GM18505 (cell line): ENCODE measurements at regions not wholly inside any gene's neighbourhood (a gene's known extent, or its start where the extent isn't known, plus 50 kb on each side); places are given as distances from the start of the nearest gene placed in this dataset.
"Not testable (repeated sequence)": the region's sequence is repeated elsewhere in the genome, so short reads cannot be mapped to it uniquely, and the experiment has no call there.

Experiments used
- ATAC-seq: cut with Tn5 transposase; IDR thresholded peaks from one replicate; pipeline ENCODE4 v1.9.1; 2021; ENCODE audit not compliant: unreplicated experiment
- POLR2A ChIP-seq: IDR thresholded peaks from 4 replicates; pipeline ENCODE4 v1.6.1; 2011; ENCODE audit warnings: borderline replicate concordance; ENCODE audit not compliant: insufficient read depth, insufficient read length; ENCODE audit errors: extremely low read depth

DNA sequence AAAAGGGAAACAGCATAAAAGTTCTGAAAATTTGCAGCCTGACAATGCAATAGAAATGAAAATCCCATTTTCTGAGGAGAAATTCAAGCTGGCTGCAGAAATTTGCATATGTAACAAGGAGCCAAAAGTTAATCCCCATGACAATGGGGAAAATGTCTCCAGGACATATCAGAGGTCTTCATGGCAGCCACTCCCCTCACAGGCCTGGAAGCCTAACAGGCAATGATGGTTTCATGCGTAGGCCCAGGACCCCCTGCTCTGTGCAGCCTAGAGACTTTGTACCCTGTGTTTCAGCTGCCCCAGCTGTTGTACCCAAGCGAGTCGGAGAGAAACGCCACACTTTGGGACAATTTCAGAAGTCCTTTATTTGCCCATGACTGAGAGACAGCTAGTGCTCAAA, 701.3 kb upstream of the KLHL1 start:
- TF ChIP-seq POLR2A = no peak
- ATAC-seq = no peak

DNA sequence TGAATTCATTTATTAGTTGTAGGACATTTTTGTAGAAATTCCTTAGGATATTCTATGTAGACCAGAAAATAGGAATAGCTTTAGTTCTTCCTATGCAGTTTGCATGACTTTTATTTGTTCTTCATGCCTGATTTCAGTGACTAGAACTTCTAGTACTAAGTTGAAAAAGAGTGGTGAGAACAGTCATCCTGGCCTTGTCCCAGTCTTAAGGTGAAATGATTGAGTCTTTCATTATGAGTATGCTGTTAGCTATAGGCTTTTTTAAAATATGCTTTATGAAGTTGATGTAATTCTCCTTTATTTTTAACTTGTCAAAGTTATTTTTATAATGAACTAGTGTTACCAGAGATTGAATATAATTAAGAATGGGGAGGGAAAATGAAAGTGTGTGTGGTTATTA, 690.1 kb upstream of the KLHL1 start:
- ATAC-seq = no peak
- no peak for TF ChIP-seq POLR2A

- TF ChIP-seq POLR2A = no peak
- ATAC-seq = no peak
Observed at GRCh38 chr13:70795484-70795883, 687.2 kb upstream of the KLHL1 start.

DNA sequence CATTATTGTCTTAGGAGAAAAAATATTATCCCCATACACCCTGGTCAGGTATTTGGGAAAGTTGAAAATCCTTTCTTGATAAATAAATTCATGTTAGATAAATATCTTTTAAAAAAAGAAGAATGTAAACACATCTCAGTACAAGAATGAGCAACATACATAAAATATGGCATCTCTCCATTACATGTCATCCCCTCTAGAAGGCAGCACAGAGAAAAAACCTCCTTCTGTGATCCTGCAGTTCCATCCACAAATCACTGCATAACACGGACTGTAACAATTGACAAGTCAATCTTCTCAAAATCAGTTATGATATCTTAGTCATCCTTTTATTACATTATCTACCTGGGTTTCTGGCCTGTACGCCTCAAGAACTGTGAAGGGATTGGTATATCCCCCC, 683.9 kb upstream of the KLHL1 start:
- TF ChIP-seq POLR2A = no peak
- ATAC-seq = no peak

DNA sequence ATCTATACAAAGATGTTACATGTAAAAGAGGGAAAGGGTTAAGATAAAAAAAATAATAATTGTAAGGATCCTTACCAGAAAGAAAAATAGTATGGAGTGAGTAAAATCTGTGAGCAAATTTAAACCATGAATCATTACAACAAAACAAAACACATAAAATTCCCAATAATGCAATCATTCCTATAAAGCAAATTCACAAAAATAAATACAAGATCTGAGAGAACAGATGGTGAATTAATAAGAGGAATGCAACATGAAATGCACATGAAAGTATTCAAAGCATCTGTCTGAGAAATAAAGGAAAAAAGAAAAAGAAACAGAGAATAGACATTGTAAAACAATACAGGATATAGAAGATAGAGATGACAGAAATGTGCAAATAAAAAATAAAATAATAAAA, 681.5 kb upstream of the KLHL1 start:
- no peak for TF ChIP-seq POLR2A
- ATAC-seq = no peak

GRCh38 chr13:70788074-70788473, 679.8 kb upstream of the KLHL1 start:
- ATAC-seq = no peak
- no peak for TF ChIP-seq POLR2A

GRCh38 chr13:70784207-70784989, 676.1 kb upstream of the KLHL1 start:
- no peak for TF ChIP-seq POLR2A

GRCh38 chr13:70769817-70770216, 661.6 kb upstream of the KLHL1 start:
- no peak for TF ChIP-seq POLR2A
- no peak for ATAC-seq

More at GRCh38 chr13:70784207-70784989, 676.1 kb upstream of the KLHL1 start:
- ATAC-seq = no peak

DNA sequence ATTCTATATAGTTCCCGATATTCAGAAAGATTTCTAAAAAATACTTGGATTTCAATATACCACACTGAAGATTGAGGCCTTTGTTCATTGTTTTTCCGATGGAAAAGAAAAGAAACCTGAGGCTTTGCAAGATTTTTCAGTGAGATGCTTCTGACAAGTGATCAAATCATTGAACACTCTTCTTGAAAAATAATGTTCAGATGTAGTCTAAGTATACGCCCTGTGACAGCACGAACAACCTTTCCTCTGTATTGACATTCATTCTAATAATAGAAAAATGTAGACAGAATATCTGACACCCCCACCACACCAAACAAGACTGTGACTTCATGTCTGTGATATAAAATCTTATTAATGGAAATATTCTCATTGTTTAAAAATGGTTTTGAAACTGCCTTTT, 650.7 kb upstream of the KLHL1 start:
- no peak for ATAC-seq
- no peak for TF ChIP-seq POLR2A

GRCh38 chr13:70756088-70756487, 647.8 kb upstream of the KLHL1 start:
- no peak for ATAC-seq

DNA sequence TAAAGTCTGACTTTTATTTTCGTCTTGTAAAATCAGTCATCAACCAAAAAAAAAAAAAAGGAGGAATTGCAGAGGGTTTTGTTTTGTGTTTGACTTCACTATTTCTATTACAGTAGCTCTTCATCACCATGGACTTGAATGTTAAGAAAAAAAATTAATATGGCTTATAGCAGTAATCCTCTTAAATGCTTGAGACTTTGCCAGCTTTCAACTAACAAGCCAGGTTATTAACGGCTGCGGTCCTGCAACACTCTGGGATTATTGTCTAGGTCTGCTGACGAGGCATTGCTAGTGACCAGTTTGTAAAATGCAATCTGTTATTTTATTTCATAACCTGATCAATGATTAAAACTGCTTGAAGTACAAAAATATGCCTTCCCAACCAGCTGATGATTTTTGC, 647.2 kb upstream of the KLHL1 start:
- no peak for TF ChIP-seq POLR2A
- ATAC-seq = no peak

More at GRCh38 chr13:70756088-70756487, 647.8 kb upstream of the KLHL1 start:
- TF ChIP-seq POLR2A = no peak

DNA sequence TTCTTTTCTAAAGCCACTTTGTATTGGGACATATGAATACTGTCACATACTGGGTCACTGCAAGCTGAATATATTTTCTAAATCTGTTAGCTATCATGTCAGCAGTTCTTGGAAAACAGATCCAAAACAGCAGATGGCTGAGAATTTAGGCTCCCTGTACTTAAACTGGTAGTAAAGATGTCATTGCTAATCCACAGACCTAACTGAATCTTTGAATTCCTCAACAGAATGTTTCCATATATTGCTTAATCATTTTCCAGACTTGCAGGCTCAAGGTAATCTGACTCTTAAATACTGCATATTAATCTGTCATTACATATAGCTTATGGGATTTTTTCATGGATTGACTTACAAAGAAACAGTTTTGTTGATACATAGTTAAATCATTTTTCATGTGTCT, 639.0 kb upstream of the KLHL1 start:
- ATAC-seq = no peak

DNA sequence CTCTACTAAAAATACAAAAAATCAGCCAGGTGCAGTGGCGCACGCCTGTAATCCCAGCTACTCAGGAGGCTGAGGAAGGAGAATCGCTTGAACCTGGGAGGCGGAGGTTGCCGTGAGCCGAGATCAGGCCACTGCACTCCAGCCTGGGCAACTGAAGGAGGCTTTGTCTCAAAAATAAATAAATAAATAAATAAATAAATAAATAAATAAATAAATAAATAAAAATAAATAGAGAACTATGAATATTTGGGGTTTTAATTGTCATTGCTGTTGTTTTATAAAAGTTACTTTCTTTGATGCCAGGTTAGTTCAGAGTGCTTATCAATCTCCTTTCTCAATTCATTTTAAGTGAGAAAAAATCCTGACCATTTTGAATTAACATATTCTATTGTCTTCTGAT, 638.2 kb upstream of the KLHL1 start:
- ATAC-seq = not testable (repeated sequence)

More for the DNA sequence above, 639.0 kb upstream of the KLHL1 start:
- TF ChIP-seq POLR2A = no peak

DNA sequence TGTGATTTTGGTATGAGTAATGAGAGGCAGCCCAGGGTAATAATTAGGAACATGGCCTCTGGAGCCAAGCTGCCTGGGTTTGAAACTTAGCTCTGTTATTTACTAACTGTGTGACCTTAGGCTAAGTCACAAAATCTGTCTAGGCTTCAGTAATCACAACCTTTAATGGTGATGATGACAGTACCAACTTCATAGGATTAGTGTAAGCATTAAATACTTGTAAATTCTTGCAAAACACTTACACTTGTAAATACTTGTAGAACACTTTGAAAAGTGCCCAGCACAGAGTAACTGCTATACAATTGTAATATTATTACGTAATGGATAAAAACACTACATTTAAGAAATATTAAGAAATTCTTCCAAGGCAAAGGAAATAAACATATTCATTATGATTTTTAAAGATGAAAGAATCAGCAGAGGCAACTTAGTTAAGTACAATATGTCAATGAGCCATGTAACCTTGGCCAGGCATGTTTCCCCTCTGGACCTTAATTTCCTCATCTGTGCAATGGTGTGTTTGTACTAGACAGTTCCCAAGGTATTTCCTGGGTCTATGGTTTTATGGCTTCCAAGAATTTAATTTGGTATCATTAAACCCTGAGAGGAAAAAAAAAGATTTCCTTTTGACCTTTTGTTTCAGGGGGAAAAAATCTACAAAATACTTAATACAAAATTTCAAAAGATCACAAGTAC, 628.5 kb upstream of the KLHL1 start:
- no peak for ATAC-seq
- TF ChIP-seq POLR2A = no peak
